Type B pancreatic cell (in vitro differentiated cells): ENCODE measurements at regions not wholly inside any gene's neighbourhood (a gene's known extent, or its start where the extent isn't known, plus 50 kb on each side); places are given as distances from the start of the nearest gene placed in this dataset.

Source experiments
- DNase-seq: peaks from one replicate; pipeline ENCODE4 v3.0.0; 2021; ENCODE audit warnings: mixed read lengths; ENCODE audit not compliant: unreplicated experiment; ENCODE audit errors: extremely low spot score
- H3K27ac Mint-ChIP-seq: 2 replicates; pipeline ENCODE4 v1.8.0; 2021; ENCODE audit warnings: mild to moderate bottlenecking, mixed read lengths
- H3K27me3 Mint-ChIP-seq: 2 replicates; pipeline ENCODE4 v1.8.0; 2021; ENCODE audit warnings: mixed read lengths
- H3K36me3 Mint-ChIP-seq: 2 replicates; pipeline ENCODE4 v1.8.0; 2021; ENCODE audit warnings: mixed read lengths
- H3K4me1 Mint-ChIP-seq: one replicate; pipeline ENCODE4 v1.8.0; 2021; ENCODE audit warnings: mixed read lengths; ENCODE audit not compliant: unreplicated experiment
- H3K4me3 Mint-ChIP-seq: 2 replicates; pipeline ENCODE4 v1.8.0; 2021; ENCODE audit warnings: mild to moderate bottlenecking, mixed read lengths
- H3K9me3 Mint-ChIP-seq: 2 replicates; pipeline ENCODE4 v1.8.0; 2021; ENCODE audit warnings: mixed read lengths
- TF ChIP-seq, protein P1 (sequence below): fragments of 200-600 bp; sonication (generic); conservative IDR thresholded peaks from 2 replicates; pipeline ENCODE4 v1.5.0; 2021; ENCODE audit warnings: antibody characterized with exemption, mild to moderate bottlenecking

DNA sequence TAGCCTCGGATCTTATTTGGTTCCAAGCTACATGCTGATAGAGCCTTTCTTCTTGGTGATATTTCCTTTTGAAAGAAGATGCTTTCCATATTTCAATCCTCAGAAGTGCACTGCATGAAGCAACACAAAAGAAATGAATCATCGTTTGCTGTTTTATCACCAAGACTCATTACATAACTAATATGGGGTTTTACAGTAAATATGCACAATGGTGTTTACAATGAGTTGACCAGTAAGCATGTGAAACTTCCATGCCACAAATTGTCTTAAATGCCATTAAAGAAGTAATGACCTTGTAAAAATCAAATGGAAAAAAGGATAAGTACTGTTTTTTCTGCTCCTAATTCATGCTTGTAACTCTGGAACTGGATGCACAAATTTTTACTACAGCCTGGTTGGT is 1017.0 kb upstream of the GHITM start:
- no peak for DNase-seq
- no peaks in the 10 kb centered on the region for H3K9me3 Mint-ChIP-seq
- TF ChIP-seq, protein P1, sequence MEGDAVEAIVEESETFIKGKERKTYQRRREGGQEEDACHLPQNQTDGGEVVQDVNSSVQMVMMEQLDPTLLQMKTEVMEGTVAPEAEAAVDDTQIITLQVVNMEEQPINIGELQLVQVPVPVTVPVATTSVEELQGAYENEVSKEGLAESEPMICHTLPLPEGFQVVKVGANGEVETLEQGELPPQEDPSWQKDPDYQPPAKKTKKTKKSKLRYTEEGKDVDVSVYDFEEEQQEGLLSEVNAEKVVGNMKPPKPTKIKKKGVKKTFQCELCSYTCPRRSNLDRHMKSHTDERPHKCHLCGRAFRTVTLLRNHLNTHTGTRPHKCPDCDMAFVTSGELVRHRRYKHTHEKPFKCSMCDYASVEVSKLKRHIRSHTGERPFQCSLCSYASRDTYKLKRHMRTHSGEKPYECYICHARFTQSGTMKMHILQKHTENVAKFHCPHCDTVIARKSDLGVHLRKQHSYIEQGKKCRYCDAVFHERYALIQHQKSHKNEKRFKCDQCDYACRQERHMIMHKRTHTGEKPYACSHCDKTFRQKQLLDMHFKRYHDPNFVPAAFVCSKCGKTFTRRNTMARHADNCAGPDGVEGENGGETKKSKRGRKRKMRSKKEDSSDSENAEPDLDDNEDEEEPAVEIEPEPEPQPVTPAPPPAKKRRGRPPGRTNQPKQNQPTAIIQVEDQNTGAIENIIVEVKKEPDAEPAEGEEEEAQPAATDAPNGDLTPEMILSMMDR: no peak
- H3K4me1 Mint-ChIP-seq: no peaks in the 10 kb centered on the region
- H3K27ac Mint-ChIP-seq: no peak overlapping the region
- no peaks in the 10 kb centered on the region for H3K27me3 Mint-ChIP-seq
- H3K4me3 Mint-ChIP-seq: no peak overlapping the region
- H3K36me3 Mint-ChIP-seq: no peaks in the 10 kb centered on the region

DNA sequence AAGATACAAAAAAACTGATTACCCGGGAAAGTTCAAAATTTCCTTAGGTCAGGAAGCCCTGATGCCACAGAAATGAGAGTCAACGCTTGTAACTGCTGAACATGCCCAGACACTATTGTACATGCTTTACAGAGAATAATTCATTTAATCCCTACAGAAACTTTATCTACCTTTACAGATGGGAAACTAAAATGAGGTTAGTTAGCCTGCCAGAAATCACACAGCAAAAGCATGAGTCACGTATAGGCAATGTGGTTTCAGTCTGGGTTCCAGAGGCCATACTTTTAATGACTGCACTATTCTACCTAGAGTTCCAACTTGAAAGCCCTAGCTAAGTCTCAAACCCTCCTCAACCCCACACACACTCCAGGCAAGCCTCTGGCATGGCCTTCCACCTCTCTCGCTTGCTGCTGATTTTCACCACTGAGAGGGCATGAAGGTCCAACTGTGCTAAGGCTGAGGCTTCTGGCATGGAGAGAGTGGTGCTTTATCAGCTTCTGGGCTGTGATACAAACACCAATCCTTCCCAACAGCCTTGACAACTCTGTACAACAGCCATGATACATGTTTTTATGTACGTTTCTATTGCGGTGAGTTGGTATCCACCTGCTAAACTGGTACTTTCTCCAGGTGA is 1011.2 kb upstream of the GHITM start:
- no peaks in the 10 kb centered on the region for H3K36me3 Mint-ChIP-seq
- no peak overlapping the region for H3K27ac Mint-ChIP-seq
- TF ChIP-seq, protein P1: no peak
- no peaks in the 10 kb centered on the region for H3K9me3 Mint-ChIP-seq
- no peak overlapping the region for H3K4me3 Mint-ChIP-seq
- no peaks in the 10 kb centered on the region for H3K4me1 Mint-ChIP-seq
- no peaks in the 10 kb centered on the region for H3K27me3 Mint-ChIP-seq
- no peak for DNase-seq

DNA sequence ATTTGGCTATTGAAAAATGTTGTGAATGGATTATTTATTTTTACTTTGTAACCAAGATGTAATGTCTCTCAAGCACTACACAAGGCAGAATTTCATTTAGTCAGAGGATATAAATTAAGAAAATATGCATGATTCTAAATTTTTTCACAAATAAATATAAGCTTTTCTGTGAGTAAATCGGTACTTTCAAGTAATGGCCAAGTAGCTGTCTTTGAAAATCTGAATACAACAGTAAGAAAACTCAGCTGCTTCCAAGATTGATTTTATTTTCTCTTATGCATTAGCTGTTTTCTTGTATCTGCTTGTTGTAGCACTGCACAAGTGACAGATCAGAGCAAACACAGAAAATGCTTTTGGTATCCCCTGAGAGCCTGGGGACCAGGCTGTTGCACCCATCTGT is 998.5 kb upstream of the GHITM start:
- H3K27ac Mint-ChIP-seq: no peak overlapping the region
- H3K4me3 Mint-ChIP-seq: no peak overlapping the region
- H3K4me1 Mint-ChIP-seq: no peaks in the 10 kb centered on the region
- TF ChIP-seq, protein P1: no peak
- DNase-seq: no peak
- H3K27me3 Mint-ChIP-seq: no peaks in the 10 kb centered on the region
- no peaks in the 10 kb centered on the region for H3K36me3 Mint-ChIP-seq
- no peaks in the 10 kb centered on the region for H3K9me3 Mint-ChIP-seq

DNA sequence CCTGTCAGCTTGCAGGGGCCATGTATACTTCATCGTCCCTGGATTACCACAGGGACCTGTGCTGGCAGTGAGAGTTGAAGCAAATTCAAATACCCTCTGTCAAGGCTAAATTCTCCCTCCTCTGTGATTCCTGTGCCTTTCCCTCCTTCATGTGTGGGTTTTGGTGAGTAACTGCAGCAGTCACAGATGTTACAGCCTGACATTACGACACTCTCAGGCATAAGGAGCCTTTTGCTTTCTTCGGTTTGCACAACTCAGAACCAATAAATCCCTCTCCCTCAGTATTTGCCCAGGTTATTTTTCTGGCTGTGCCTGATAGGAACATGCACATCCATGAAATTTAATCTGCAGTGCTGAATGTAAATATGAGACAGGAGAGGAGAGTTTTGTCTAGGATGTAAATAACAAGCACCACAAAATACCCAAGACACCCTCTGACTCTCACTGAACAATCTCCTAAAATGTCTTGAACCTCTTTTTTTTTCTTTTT is 997.2 kb upstream of the GHITM start:
- no peak overlapping the region for H3K4me3 Mint-ChIP-seq
- no peak for DNase-seq
- H3K27me3 Mint-ChIP-seq: no peaks in the 10 kb centered on the region
- no peak overlapping the region for H3K27ac Mint-ChIP-seq
- H3K36me3 Mint-ChIP-seq: no peaks in the 10 kb centered on the region
- no peaks in the 10 kb centered on the region for H3K4me1 Mint-ChIP-seq
- TF ChIP-seq, protein P1: no peak
- H3K9me3 Mint-ChIP-seq: no peaks in the 10 kb centered on the region

DNA sequence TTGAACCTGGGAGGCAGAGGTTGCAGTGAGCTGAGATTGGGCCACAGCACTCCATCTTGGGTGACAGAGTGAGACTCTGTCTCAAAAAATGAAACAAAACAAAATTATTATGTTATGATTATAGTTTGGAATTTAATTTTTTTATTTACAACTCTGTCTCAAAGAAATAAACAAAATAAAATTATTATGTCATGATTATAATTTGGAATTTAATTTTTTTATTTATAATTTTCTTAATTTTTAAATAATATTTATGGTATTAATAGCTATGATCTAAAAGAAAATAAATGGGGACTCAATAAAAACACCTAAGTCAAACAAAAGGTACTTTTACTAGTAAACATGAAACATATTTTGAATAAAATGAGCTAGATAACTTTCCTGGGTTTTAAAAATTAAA is 994.8 kb upstream of the GHITM start:
- Mint-ChIP-seq H3K27ac (no peak overlapping the region), H3K36me3 (no peaks in the 10 kb centered on the region), H3K4me3 (no peak overlapping the region), H3K4me1 (no peaks in the 10 kb centered on the region), H3K9me3 (no peaks in the 10 kb centered on the region), H3K27me3 (no peaks in the 10 kb centered on the region)
- no peak for DNase-seq
- TF ChIP-seq, protein P1: no peak
